LHCN-M2 (cell line): ENCODE measurements at regions not wholly inside any gene's neighbourhood (a gene's known extent, or its start where the extent isn't known, plus 50 kb on each side); places are given as distances from the start of the nearest gene placed in this dataset.
"Not testable (repeated sequence)": the region's sequence is repeated elsewhere in the genome, so short reads cannot be mapped to it uniquely, and the experiment has no call there.

ENCODE experiments used
- DNase-seq: peaks from one replicate; pipeline ENCODE4 v3.0.0-alpha.2; 2012; ENCODE audit warnings: low read depth

DNA sequence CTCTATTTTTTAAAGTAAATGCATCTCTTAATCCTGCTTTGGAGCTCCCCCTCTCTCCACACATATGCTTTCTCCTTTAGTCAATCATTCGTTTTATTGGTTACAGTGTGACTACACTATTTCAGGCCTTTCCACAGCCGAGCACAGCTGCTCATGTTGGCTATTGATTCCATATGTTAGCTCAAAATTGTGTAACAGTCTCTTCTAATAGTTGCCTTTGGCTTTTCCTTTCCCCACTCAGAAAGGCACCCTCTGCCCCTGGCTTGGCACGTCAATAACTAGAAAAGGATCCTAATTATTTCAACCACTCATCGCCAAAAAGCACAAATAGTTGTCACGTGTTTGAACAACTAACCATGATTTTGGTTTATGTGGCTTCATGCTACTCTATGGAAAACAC lies 410.3 kb upstream of the SLC35B3 start:
- DNase-seq = no peak

DNA sequence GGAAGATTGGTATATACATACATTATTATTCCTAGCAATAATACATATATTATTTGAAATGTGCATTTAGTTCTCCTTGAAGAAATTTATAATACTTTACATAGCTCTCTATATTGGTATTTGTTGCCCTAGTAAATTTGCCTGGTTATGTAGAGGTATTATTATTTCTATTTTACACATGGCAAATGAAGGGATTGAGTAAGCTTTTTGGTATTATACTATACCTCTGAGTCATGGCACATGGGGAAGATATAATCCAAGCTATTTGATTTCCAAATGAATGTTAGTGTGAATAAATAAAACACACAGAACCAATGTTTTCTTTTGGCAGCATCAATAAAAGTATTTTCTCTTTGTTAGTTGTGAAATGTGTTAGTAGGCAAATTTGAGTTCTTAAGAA lies 409.6 kb upstream of the SLC35B3 start:
- DNase-seq = no peak

- no peak for DNase-seq
These were observed 404.3 kb upstream of the SLC35B3 start for GRCh38 chr6:8839626-8840025.

GRCh38 chr6:8837343-8837742 lies 402.0 kb upstream of the SLC35B3 start:
- DNase-seq = no peak

DNA sequence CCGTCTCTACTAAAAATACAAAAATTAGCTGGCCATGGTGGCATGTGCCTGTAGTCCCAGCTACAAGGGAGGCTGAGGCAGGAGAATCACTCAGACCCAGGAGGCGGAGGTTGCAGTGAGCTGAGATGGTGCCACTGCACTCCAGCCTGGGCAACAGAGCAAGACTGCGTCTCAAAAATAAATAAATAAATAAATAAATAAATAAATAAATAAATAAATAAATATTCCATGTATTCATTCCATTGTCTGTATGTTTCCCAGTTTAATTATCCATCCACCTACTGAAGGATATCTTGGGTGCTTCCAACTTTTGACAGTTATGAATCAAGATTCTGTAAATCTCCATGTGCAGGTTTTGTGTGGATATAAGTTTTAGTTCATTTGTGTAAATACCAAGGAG lies 397.4 kb upstream of the SLC35B3 start:
- not testable (repeated sequence) for DNase-seq

DNA sequence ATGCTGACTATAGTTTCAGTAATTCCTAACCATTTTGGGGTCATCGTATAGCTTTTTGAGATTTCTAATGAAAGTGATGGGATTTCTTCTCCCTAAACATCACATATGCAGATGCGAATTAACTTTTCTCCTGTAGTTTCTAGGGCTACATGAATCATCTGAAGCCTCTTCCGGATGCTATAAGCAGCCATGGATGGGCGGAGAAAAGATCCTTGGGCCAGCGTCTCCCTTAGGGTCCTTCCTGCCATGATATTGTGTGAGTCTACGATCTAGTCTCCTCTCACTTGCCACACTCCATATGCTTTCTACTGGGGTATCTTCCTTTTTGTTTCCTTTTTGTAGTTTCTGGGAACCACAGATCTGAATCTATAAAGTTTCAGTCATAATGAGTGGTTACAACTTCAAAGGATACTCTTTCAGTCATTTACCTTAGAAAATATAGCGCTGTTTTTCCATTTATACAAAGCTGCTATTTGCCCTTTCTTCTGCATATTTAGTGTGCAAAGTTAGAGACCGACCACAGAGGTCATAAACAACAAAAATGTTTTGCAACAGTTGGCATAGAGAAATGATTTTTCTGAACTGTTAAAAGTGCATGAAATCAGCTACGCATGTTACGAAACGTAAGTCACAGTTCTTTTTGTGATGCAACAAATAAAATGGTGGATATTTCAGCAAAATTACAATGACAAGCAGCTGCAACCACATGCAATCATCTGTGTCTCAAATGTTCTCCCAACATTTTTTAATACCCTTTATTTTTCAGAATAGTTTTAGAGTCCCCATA lies 396.2 kb upstream of the SLC35B3 start:
- DNase-seq = no peak

DNA sequence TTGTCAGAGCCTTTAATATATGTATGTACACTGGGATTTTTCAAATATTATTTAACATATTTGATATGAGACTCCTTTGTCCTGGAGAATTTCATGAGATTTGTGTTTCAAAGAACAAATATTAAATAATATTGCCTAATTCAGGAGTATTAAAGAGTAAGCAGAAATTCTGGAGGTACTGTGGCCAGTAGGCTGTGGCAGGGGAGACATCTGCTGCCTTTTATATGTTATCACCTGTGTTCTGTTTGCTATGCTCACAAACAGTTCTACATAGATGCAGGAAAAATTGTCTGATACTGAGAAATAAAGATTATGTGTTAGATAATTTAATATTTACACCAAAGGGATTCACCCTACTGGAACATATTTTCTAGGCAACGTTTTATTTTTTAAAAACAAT lies 395.4 kb upstream of the SLC35B3 start:
- DNase-seq = no peak

GRCh38 chr6:8829796-8830195 lies 394.5 kb upstream of the SLC35B3 start:
- no peak for DNase-seq

- no peak for DNase-seq
These were observed 394.0 kb upstream of the SLC35B3 start for GRCh38 chr6:8829296-8829695.

GRCh38 chr6:8828376-8828775 lies 393.0 kb upstream of the SLC35B3 start:
- no peak for DNase-seq

GRCh38 chr6:8825726-8826125 lies 390.4 kb upstream of the SLC35B3 start:
- DNase-seq = no peak

- DNase-seq = no peak
These were observed 386.6 kb upstream of the SLC35B3 start for GRCh38 chr6:8821981-8822381.

DNA sequence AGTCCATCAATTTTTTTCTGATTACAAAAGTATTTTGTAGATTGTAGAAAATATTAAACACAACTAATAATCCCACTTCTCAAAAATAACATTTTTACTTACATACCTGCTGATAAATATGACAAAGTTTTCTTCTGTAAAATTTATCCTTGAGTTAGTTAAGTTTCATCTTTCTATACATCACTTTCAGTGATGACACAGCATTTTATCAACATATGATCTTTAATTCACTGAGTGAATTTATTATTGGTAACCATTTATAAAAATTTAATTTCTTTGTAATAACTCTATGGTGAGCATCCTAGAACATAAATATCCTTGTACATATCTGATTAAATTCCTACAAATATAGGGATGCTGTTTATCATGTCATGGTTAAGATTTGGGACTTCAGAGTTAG lies 385.0 kb upstream of the SLC35B3 start:
- no peak for DNase-seq

- no peak for DNase-seq
These were observed 384.1 kb upstream of the SLC35B3 start for GRCh38 chr6:8819446-8819845.

- DNase-seq = no peak
These were observed 379.2 kb upstream of the SLC35B3 start for GRCh38 chr6:8814440-8815000.

DNA sequence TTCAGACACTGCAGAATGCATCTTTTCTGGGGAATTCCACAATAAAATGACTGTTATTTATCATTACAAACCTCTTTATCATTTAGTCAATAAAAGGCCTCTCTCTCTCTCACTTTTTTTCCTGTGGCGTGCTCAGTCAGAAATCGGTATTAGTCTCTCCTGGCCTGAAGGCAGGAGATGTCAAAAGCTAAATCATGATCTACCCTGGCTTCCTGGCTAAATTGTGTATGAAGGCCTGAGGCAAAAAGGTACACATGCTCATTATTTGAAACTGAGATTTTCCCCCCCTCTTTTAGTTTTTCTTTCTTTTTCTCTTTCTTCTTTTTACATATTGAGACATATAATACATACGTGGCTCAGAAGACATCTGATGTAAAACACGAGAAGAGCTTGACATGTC lies 375.0 kb upstream of the SLC35B3 start:
- no peak for DNase-seq

DNA sequence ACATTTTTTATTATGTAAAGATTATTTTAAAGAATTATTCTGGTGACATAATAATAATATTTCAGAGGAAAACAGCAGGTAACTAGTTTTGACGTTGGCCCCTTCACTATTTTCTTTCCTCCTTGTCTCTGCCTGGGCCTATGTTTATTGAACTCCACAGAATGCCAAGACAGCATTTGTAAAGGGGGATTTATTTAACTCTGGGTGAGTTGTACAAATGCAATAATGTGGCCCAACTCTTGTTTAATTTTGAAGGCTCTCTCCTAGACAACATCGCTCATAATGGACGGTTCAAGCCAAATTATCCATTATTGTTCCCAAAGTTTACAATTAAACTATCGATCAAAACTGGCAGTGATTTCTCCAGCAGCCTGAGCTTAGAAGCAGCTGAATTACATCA lies 374.3 kb upstream of the SLC35B3 start:
- DNase-seq = no peak

DNA sequence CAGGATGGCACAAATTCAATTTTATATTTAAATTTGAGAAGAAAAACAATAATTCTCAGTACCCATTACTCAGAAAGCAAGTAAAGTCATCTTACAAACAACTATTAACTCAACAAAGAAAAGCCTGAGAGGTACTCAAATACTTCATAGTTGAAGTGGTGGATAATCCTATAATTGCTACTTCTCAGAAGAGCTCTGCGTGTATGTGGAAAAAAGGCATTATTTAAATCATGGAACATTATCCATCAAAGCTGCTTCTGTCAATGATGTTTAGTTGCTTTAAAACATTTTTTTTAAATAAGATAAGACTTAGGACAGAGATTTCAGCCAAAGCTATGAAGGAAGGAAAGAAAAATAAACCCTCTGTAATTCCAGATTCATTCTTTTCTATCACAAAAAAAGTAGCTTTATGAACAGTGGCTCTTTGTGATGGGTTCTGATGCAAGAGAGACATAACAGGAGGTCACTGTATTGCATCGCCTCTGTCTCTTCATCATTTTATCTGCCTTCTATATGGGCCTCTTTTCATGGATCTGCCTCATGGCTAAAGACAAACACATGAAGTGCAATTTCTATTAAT lies 367.9 kb upstream of the SLC35B3 start:
- DNase-seq = no peak

DNA sequence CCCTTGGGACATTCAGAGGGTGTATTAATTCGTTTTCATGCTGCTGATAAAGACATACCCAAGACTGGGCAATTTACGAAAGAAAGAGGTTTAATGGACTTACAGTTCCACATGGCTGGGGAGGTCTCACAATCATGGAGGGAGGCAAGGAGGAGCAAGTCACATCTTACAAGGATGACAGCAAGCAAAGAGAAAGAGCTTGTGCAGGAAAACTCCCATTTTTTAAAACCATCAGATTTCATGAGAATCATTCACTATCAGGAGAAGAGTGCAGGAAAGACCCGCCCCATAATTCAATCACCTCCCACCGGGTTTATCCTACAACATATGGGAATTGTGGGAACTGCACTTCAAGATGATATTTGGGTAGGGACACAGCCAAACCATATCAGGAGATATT lies 367.1 kb upstream of the SLC35B3 start:
- DNase-seq = not testable (repeated sequence)

GRCh38 chr6:8794420-8794819 lies 359.1 kb upstream of the SLC35B3 start:
- no peak for DNase-seq

DNA sequence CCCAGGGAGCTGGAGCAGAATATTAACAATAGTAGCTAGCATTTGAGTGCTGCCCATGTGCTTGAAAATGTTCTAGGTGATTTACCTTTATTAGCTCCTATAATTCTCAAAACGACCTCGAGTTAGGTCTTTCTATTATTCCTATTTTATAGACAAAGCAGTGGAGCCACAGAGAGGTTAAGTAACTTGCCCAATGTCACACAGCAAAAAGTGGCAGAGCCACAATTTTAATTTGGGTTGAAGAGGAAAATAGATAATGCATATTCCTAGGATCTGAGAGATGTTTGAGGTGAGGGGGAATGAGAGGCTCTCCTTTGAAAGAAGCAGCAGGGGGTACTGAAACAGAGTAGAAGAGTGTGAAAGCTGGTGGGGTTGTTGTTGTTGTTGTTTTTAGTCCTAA lies 354.5 kb upstream of the SLC35B3 start:
- no peak for DNase-seq

- DNase-seq = no peak
These were observed 349.9 kb upstream of the SLC35B3 start for GRCh38 chr6:8785223-8785622.

GRCh38 chr6:8783191-8783590 lies 347.8 kb upstream of the SLC35B3 start:
- no peak for DNase-seq
